ENCODE measurements at regions not wholly inside any gene's neighbourhood (a gene's known extent, or its start where the extent isn't known, plus 50 kb on each side); places are given as distances from the start of the nearest gene placed in this dataset.

DNA sequence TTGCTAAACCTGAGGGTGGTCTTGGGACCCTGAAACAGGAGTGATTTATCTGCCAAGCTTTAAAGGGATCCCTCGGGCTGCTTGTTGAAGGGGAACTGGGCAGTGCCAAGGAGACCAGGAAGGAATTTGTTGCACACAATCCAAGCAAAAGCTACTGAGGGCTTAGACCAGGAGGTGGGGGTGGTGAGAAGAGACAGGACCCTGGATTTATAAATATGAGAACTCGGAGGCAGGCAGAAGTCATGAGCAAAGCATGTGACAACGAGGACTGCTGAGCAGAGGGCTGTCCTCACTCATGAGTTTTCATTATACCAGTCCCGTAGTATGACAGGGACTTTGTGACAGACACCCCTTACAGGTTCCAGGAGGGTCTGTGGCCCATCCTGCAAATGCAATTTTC, 237.3 kb downstream of the DRD1 start:
- no peak for TF ChIP-seq CTCF (IDR thresholded peaks at IDR 0.05; ENCODE audit: low read depth, low read length, poor library complexity, severe bottlenecking)
- TF ChIP-seq EZH2phosphoT487 (IDR thresholded peaks at IDR 0.05; ENCODE audit: borderline replicate concordance, low read length): no peak

Data from DOHH2 (cell line).